K562 (cell line): ENCODE measurements at regions not wholly inside any gene's neighbourhood (a gene's known extent, or its start where the extent isn't known, plus 50 kb on each side); places are given as distances from the start of the nearest gene placed in this dataset.

ENCODE experiments used
- ATAC-seq: fragments of 200-7000 bp; cut with Tn5 transposase; 3 replicates; pipeline ENCODE4 v1.9.1; 2020; ENCODE audit warnings: moderate library complexity
- BruUV-seq: library from RNA; stranded (reverse); fragments of 400-500 nt; replicated peaks from 2 replicates; lab custom pipeline; 2021; lab: Mats Ljungman, UMichigan
- CTCF ChIA-PET: fragments of 300-600 bp; formaldehyde crosslinking; extraction: SDS; loops from one replicate; lab custom pipeline; 2021; ENCODE audit warnings: low intra/inter-chr PET ratio; lab: Yijun Ruan, JAX
- POLR2A ChIA-PET: fragments of 300-600, 350-650 bp; sonication (Branson Sonifier 250); formaldehyde crosslinking; extraction: SDS; loops from one replicate; lab custom pipeline; 2021; ENCODE audit warnings: antibody characterized with exemption, inconsistent platforms; lab: Yijun Ruan, JAX
- DNase-seq, 4 experiments: peaks; one replicate each; pipeline versions ENCODE4 v3.0.0 to v3.0.0-alpha.2; 2011 to 2018; ENCODE audit warnings: low spot score in 3 of 4, mixed read lengths in 3 of 4; ENCODE audit errors: extremely low read depth in 1 of 4
- FAIRE-seq: peaks from 2 replicates; lab custom pipeline; 2011; peaks lifted over from hg19 to GRCh38; lab: Jason Lieb, UNC
- H2AFZ ChIP-seq: 2 replicates; pipeline ENCODE4 v1.6.0; 2011; ENCODE audit warnings: low read depth, low read length, control low read depth, inconsistent platforms
- H3K27ac ChIP-seq: fragments of 200-600 bp; 3 replicates; pipeline ENCODE4 v1.8.0; 2011; ENCODE audit warnings: low read depth, mild to moderate bottlenecking, control low read depth, inconsistent platforms, low read length, moderate library complexity, mixed read lengths; ENCODE audit errors: extremely low read depth
- H3K27me3 ChIP-seq, 2 experiments: fragments of 300-600 bp in 1 of 2; 2 replicates in 1 of 2; 3 replicates in 1 of 2; pipeline versions ENCODE4 v1.6.0 to v1.8.0; 2011; ENCODE audit warnings: inconsistent platforms in 2 of 2, low read length in 2 of 2, mild to moderate bottlenecking in 1 of 2, mixed read lengths in 1 of 2, moderate library complexity in 1 of 2; ENCODE audit not compliant: control insufficient read depth in 2 of 2, insufficient read depth in 2 of 2
- H3K36me3 ChIP-seq: fragments of 300-600 bp; 3 replicates; pipeline ENCODE4 v1.8.0; 2011; ENCODE audit warnings: mild to moderate bottlenecking, low read length, inconsistent platforms; ENCODE audit not compliant: control insufficient read depth, insufficient read depth
- H3K4me1 ChIP-seq, 2 experiments: fragments of 200-600 bp in 1 of 2; replicated peaks in 1 of 2; 2 replicates in 1 of 2; 3 replicates in 1 of 2; pipeline versions ENCODE4 v1.5.1 to v1.8.0; 2011; ENCODE audit warnings: inconsistent platforms in 2 of 2, low read length in 2 of 2, mild to moderate bottlenecking in 1 of 2, mixed read lengths in 1 of 2, moderate library complexity in 1 of 2; ENCODE audit not compliant: control insufficient read depth in 2 of 2, insufficient read depth in 2 of 2
- H3K4me2 ChIP-seq: 2 replicates; pipeline ENCODE4 v1.6.1; 2011; ENCODE audit warnings: low read length, control low read depth, inconsistent platforms, mixed read lengths; ENCODE audit not compliant: insufficient read depth
- H3K4me3 ChIP-seq: fragments of 200-600 bp; sonication (generic), shearing (Covaris generic); 2 replicates; pipeline ENCODE4 v1.5.1; 2016; ENCODE audit warnings: control low read depth, inconsistent platforms
- H3K79me2 ChIP-seq: fragments of 200-600 bp; 3 replicates; pipeline ENCODE4 v1.8.0; 2011; ENCODE audit warnings: low read length, inconsistent platforms; ENCODE audit not compliant: control insufficient read depth, insufficient read depth
- H3K9ac ChIP-seq, 2 experiments: 2 replicates each; pipeline versions ENCODE4 v1.6.0 to v1.6.1; 2011; ENCODE audit warnings: low read depth in 2 of 2, low read length in 2 of 2, control low read depth in 1 of 2, inconsistent platforms in 1 of 2, mild to moderate bottlenecking in 1 of 2, mixed read lengths in 1 of 2; ENCODE audit not compliant: insufficient read depth in 1 of 2
- H3K9me1 ChIP-seq: one replicate; pipeline ENCODE4 v1.6.0; 2011; ENCODE audit warnings: inconsistent platforms, mild to moderate bottlenecking, low read length, moderate library complexity; ENCODE audit not compliant: control insufficient read depth, insufficient read depth
- H3K9me3 ChIP-seq: replicated peaks from 2 replicates; pipeline ENCODE4 v1.5.1; 2011; ENCODE audit warnings: low read depth, low read length, inconsistent platforms; ENCODE audit not compliant: control insufficient read depth, insufficient read depth
- H4K20me1 ChIP-seq: replicated peaks from 2 replicates; pipeline ENCODE4 v1.6.1; 2011; ENCODE audit warnings: low read length, inconsistent platforms, mixed read lengths; ENCODE audit not compliant: control insufficient read depth, insufficient read depth
- BRCA1 ChIP-seq, 2 experiments: fragments of 450-650 bp in 1 of 2; sonication (generic) in 1 of 2; formaldehyde crosslinking in 1 of 2; IDR thresholded peaks; 2 replicates each; pipeline versions ENCODE4 v1.5.0 to v1.6.1; 2017 to 2020; ENCODE audit warnings: mild to moderate bottlenecking in 1 of 2, missing genetic modification reagents in 1 of 2
- CBFA2T2 ChIP-seq: fragments of 450-650 bp; conservative IDR thresholded peaks from 2 replicates; pipeline ENCODE4 v1.6.1; 2017; ENCODE audit warnings: mild to moderate bottlenecking
- CBX8 ChIP-seq: fragments of 200-600 bp; sonication (generic); IDR thresholded peaks from 2 replicates; pipeline ENCODE4 v1.6.1; 2012; ENCODE audit warnings: borderline replicate concordance, mixed run types, low read depth, mild to moderate bottlenecking, moderate library complexity, mixed read lengths, low read length, control low read depth, inconsistent platforms; ENCODE audit not compliant: poor library complexity, severe bottlenecking; ENCODE audit errors: extremely low read depth
- FOXJ3 ChIP-seq: sonication (generic); formaldehyde crosslinking; IDR thresholded peaks from 2 replicates; pipeline ENCODE4 v1.4.0; 2020; ENCODE audit warnings: mild to moderate bottlenecking, missing genetic modification reagents
- HDGF ChIP-seq: fragments of 450-650 bp; IDR thresholded peaks from 2 replicates; pipeline ENCODE4 v1.6.1; 2016
- MECOM ChIP-seq: fragments of 250-450 bp; sonication (Bioruptor Pico); IDR thresholded peaks from 2 replicates; pipeline ENCODE4 v1.8.0; 2022; ENCODE audit warnings: inconsistent platforms
- NCOR1 ChIP-seq: fragments of 450-650 bp; IDR thresholded peaks from 2 replicates; pipeline ENCODE4 v1.6.1; 2016; ENCODE audit warnings: mild to moderate bottlenecking, moderate library complexity
- NFRKB ChIP-seq: fragments of 450-650 bp; IDR thresholded peaks from 2 replicates; pipeline ENCODE4 v1.6.1; 2016; ENCODE audit warnings: low read depth
- PTBP1 ChIP-seq: fragments of 200-400 bp; formaldehyde crosslinking; IDR thresholded peaks from 2 replicates; pipeline ENCODE4 v1.6.1; 2017; ENCODE audit warnings: low read depth, low read length
- SMAD2 ChIP-seq: fragments of 150-350 bp; IDR thresholded peaks from 2 replicates; pipeline ENCODE4 v1.6.1; 2014; ENCODE audit warnings: low read depth, mild to moderate bottlenecking, low read length
- SNIP1 ChIP-seq: fragments of 450-650 bp; IDR thresholded peaks from 2 replicates; pipeline ENCODE4 v1.7.1; 2017; ENCODE audit warnings: low read depth, mild to moderate bottlenecking
- SRF ChIP-seq, 2 experiments: fragments of 250-450, 450-650 bp in 1 of 2; sonication (Bioruptor Pico) in 1 of 2; sonication (generic) in 1 of 2; formaldehyde crosslinking; IDR thresholded peaks; 2 replicates each; pipeline versions ENCODE4 v1.5.0 to v1.5.1; 2020 to 2022; ENCODE audit warnings: mild to moderate bottlenecking in 1 of 2, missing genetic modification reagents in 1 of 2
- TEAD2 ChIP-seq: fragments of 450-650 bp; IDR thresholded peaks from 2 replicates; pipeline ENCODE4 v1.6.1; 2016; ENCODE audit warnings: missing genetic modification characterization, control low read depth, missing compliant biosample characterization
- ZNF134 ChIP-seq: fragments of 250-450 bp; sonication (Bioruptor Pico); conservative IDR thresholded peaks from 2 replicates; pipeline ENCODE4 v1.4.0; 2020
- ZNF140 ChIP-seq: fragments of 250-450 bp; sonication (Bioruptor Pico); IDR thresholded peaks from 2 replicates; pipeline ENCODE4 v1.8.0; 2021; ENCODE audit warnings: moderate library complexity, mild to moderate bottlenecking, inconsistent platforms
- WGBS: fragments of 100-300 bp; shearing (Covaris generic); methylation state at CpG from one replicate; pipeline ENCODE4 v1.1.6; 2016; ENCODE audit warnings: low coverage, mixed read lengths; ENCODE audit not compliant: insufficient coverage; ENCODE audit errors: missing lambda C conversion rate; 5-methylcytosine and 5-hydroxymethylcytosine counted together
- in situ Hi-C: fragments of 300-500 bp; cut with MboI; formaldehyde crosslinking; loops from 4 replicates; pipeline ENCODE4 v1.15.0; 2018; ENCODE audit warnings: inconsistent platforms, mixed read lengths
- intact Hi-C: fragments of 100-400 bp; cut with micrococcal nuclease; formaldehyde crosslinking; loops from 2 replicates; pipeline ENCODE4 v1.14.2; 2022
- TF ChIP-seq, protein P1 (sequence below): fragments of 450-650 bp; formaldehyde crosslinking; IDR thresholded peaks from 2 replicates; pipeline ENCODE4 v1.4.0; 2020; ENCODE audit warnings: mild to moderate bottlenecking, moderate library complexity
- TF ChIP-seq, protein P2 (sequence below): sonication (generic); formaldehyde crosslinking; IDR thresholded peaks from 2 replicates; pipeline ENCODE4 v1.8.1; 2023; ENCODE audit warnings: mild to moderate bottlenecking, missing genetic modification reagents
- TF ChIP-seq, protein P3 (sequence below): fragments of 450-650 bp; IDR thresholded peaks from 2 replicates; pipeline ENCODE4 v1.7.0; 2016; ENCODE audit warnings: borderline replicate concordance

DNA sequence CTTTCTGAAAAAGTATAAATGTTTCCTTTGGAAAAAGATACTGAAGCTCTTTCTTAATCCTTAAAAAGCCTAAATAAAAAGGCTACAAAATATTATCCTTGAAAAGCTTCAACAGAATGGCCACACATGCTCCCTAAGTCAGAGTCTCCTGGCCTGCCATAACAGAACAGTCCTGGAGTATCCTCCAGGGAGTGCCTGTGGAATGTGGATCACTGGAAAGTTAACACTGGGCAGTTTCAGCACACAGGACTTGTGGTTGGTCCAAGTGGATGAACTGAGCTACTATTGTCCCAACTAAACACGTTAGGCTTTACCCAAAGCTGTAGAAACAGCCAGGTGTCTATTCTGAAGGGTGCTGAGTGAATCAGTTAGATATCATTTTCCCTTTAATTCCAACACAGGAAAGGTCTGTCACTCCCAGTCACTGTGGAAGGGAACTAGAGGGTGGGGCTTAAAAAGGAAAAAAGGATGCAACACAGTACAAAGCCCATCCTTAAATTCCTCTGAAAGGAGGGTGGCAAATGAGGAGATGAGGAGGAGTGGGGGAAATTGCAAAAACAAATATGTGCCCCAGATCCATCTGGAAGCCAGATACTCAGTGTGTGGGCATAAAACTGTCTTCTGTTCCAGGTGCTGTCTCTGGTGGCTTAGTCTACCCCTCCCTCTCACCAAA, 196.3 kb upstream of the SPAG17 start:
- intact Hi-C loops (no loop called here), in situ Hi-C loops (no loop called here)
- Histone ChIP-seq H3K9me3 (no peaks in the 10 kb centered on the region; the same call in 1 of the 2 replicates), H3K4me2 (no peak overlapping the region), H3K27me3 (no peaks in the 10 kb centered on the region), H3K79me2 (no peaks in the 10 kb centered on the region), H2AFZ (no peak overlapping the region), H3K4me1 (no peaks in the 10 kb centered on the region), H3K4me3 (no peak overlapping the region), H3K36me3 (no peaks in the 10 kb centered on the region), H3K9ac (no peak overlapping the region), H3K9me1 (no peaks in the 10 kb centered on the region), H4K20me1 (no peaks in the 10 kb centered on the region), H3K27ac (no peak overlapping the region)
- WGBS = 0% methylated on average over 1 of the region's 1 CpG
- ChIA-PET POLR2A (interaction anchor here (0.6 kb wide), 1 partner anchor 410 kb away, joined by 3 read pairs; no protein-coding TSS in a partner anchor), CTCF (no interaction called here)
- ATAC-seq (no peak), FAIRE-seq (no peak), DNase-seq (no peak)
- BruUV-seq = no TSS peak
- TF ChIP-seq PTBP1 (no peak), SMAD2 (no peak), ZNF134 (CRISPR knock-in tag) (no peak), SNIP1 (no peak), CBFA2T2 (no peak), NCOR1 (no peak), CBX8 (no peak), NFRKB (no peak), HDGF (no peak), BRCA1 (IDR thresholded peaks at IDR 0.05) (no peak), BRCA1 (CRISPR knock-in tag; IDR thresholded peaks at IDR 0.05) (no peak), FOXJ3 (CRISPR knock-in tag) (no peak), MECOM (no peak), ZNF140 (no peak), TEAD2 (tag) (no peak), SRF (CRISPR knock-in tag; IDR thresholded peaks at IDR 0.05) (no peak)
- TF ChIP-seq, protein P1, sequence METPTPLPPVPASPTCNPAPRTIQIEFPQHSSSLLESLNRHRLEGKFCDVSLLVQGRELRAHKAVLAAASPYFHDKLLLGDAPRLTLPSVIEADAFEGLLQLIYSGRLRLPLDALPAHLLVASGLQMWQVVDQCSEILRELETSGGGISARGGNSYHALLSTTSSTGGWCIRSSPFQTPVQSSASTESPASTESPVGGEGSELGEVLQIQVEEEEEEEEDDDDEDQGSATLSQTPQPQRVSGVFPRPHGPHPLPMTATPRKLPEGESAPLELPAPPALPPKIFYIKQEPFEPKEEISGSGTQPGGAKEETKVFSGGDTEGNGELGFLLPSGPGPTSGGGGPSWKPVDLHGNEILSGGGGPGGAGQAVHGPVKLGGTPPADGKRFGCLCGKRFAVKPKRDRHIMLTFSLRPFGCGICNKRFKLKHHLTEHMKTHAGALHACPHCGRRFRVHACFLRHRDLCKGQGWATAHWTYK (CRISPR knock-in tag) = no peak
- TF ChIP-seq, protein P2, sequence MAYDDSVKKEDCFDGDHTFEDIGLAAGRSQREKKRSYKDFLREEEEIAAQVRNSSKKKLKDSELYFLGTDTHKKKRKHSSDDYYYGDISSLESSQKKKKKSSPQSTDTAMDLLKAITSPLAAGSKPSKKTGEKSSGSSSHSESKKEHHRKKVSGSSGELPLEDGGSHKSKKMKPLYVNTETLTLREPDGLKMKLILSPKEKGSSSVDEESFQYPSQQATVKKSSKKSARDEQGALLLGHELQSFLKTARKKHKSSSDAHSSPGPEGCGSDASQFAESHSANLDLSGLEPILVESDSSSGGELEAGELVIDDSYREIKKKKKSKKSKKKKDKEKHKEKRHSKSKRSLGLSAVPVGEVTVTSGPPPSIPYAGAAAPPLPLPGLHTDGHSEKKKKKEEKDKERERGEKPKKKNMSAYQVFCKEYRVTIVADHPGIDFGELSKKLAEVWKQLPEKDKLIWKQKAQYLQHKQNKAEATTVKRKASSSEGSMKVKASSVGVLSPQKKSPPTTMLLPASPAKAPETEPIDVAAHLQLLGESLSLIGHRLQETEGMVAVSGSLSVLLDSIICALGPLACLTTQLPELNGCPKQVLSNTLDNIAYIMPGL (CRISPR knock-in tag) = no peak
- TF ChIP-seq, protein P3, sequence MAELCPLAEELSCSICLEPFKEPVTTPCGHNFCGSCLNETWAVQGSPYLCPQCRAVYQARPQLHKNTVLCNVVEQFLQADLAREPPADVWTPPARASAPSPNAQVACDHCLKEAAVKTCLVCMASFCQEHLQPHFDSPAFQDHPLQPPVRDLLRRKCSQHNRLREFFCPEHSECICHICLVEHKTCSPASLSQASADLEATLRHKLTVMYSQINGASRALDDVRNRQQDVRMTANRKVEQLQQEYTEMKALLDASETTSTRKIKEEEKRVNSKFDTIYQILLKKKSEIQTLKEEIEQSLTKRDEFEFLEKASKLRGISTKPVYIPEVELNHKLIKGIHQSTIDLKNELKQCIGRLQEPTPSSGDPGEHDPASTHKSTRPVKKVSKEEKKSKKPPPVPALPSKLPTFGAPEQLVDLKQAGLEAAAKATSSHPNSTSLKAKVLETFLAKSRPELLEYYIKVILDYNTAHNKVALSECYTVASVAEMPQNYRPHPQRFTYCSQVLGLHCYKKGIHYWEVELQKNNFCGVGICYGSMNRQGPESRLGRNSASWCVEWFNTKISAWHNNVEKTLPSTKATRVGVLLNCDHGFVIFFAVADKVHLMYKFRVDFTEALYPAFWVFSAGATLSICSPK = no peak
